NCI-H774 (cell line): ENCODE measurements at regions not wholly inside any gene's neighbourhood (a gene's known extent, or its start where the extent isn't known, plus 50 kb on each side); places are given as distances from the start of the nearest gene placed in this dataset.

ENCODE experiments used
- DNase-seq: peaks from one replicate; lab custom pipeline; 2025; lab: John Stamatoyannopoulos, UW

GRCh38 chr20:57876163-57876562, 166.3 kb upstream of the PMEPA1 start:
- no peak for DNase-seq

GRCh38 chr20:57874141-57874540, 164.3 kb upstream of the PMEPA1 start:
- no peak for DNase-seq

- DNase-seq: no peak
These were observed 163.1 kb upstream of the PMEPA1 start for GRCh38 chr20:57872816-57873409.

- DNase-seq: no peak
These were observed 161.4 kb upstream of the PMEPA1 start for GRCh38 chr20:57871237-57871632.

GRCh38 chr20:57870597-57871236, 160.9 kb upstream of the PMEPA1 start:
- DNase-seq: no peak

GRCh38 chr20:57869951-57870315, 160.1 kb upstream of the PMEPA1 start:
- DNase-seq: no peak

- no peak for DNase-seq
These were observed 159.6 kb upstream of the PMEPA1 start for GRCh38 chr20:57869291-57869950.

- no peak for DNase-seq
These were observed 158.5 kb upstream of the PMEPA1 start for GRCh38 chr20:57868310-57868709.

- no peak for DNase-seq
These were observed 158.0 kb upstream of the PMEPA1 start for GRCh38 chr20:57867807-57868206.

GRCh38 chr20:57867181-57867803, 157.5 kb upstream of the PMEPA1 start:
- no peak for DNase-seq

GRCh38 chr20:57866250-57867106, 156.7 kb upstream of the PMEPA1 start:
- no peak for DNase-seq

GRCh38 chr20:57865266-57865665, 155.5 kb upstream of the PMEPA1 start:
- no peak for DNase-seq

GRCh38 chr20:57860576-57860975, 150.8 kb upstream of the PMEPA1 start:
- no peak for DNase-seq

- DNase-seq: no peak
These were observed 148.2 kb upstream of the PMEPA1 start for GRCh38 chr20:57857969-57858368.

GRCh38 chr20:57857118-57857517, 147.3 kb upstream of the PMEPA1 start:
- DNase-seq: no peak

GRCh38 chr20:57856658-57857057, 146.8 kb upstream of the PMEPA1 start:
- no peak for DNase-seq

- no peak for DNase-seq
These were observed 142.0 kb upstream of the PMEPA1 start for GRCh38 chr20:57851796-57852195.

GRCh38 chr20:57851025-57851682, 141.3 kb upstream of the PMEPA1 start:
- DNase-seq: no peak

GRCh38 chr20:57849521-57850215, 139.9 kb upstream of the PMEPA1 start:
- DNase-seq: no peak

- DNase-seq: no peak
These were observed 139.3 kb upstream of the PMEPA1 start for GRCh38 chr20:57849121-57849520.

- DNase-seq: no peak
These were observed 138.5 kb upstream of the PMEPA1 start for GRCh38 chr20:57848282-57848681.
